Stimulated activated naive B cell treated with anti-CD40 and anti-IgM and Interleukin-4, amounts not matched to agents 10 μg/mL and 1 μg/mL and 100 μg/mL, for 72 hours (primary cell): ENCODE measurements at regions not wholly inside any gene's neighbourhood (a gene's known extent, or its start where the extent isn't known, plus 50 kb on each side); places are given as distances from the start of the nearest gene placed in this dataset.

ENCODE experiments used
- ATAC-seq, 2 donors: fragments of 150-1000 bp; cut with Tn5 transposase; replicated peaks; 2 replicates each; pipeline ENCODE4 v1.10.0; 2021; ENCODE audit warnings: moderate library complexity in 1 of 2
- DNase-seq: peaks from one replicate; pipeline ENCODE4 v3.0.0; 2021
- H3K27ac Mint-ChIP-seq: one replicate; pipeline ENCODE4 v1.8.0; 2022; ENCODE audit warnings: mild to moderate bottlenecking, mixed read lengths
- H3K27me3 Mint-ChIP-seq, 2 donors: one replicate each; pipeline ENCODE4 v1.8.0; 2022; ENCODE audit warnings: mixed read lengths in 2 of 2
- H3K36me3 Mint-ChIP-seq, 2 donors: one replicate each; pipeline ENCODE4 v1.8.0; 2022; ENCODE audit warnings: mixed read lengths in 2 of 2, mild to moderate bottlenecking in 1 of 2
- H3K4me1 Mint-ChIP-seq, 2 donors: one replicate each; pipeline ENCODE4 v1.8.0; 2022; ENCODE audit warnings: mixed read lengths in 2 of 2, mild to moderate bottlenecking in 1 of 2
- H3K4me3 Mint-ChIP-seq, 2 donors: one replicate each; pipeline ENCODE4 v1.8.0; 2022; ENCODE audit warnings: mild to moderate bottlenecking in 2 of 2, mixed read lengths in 2 of 2, moderate library complexity in 1 of 2
- H3K9me3 Mint-ChIP-seq, 2 donors: one replicate each; pipeline ENCODE4 v1.8.0; 2022; ENCODE audit warnings: mixed read lengths in 2 of 2, mild to moderate bottlenecking in 1 of 2

DNA sequence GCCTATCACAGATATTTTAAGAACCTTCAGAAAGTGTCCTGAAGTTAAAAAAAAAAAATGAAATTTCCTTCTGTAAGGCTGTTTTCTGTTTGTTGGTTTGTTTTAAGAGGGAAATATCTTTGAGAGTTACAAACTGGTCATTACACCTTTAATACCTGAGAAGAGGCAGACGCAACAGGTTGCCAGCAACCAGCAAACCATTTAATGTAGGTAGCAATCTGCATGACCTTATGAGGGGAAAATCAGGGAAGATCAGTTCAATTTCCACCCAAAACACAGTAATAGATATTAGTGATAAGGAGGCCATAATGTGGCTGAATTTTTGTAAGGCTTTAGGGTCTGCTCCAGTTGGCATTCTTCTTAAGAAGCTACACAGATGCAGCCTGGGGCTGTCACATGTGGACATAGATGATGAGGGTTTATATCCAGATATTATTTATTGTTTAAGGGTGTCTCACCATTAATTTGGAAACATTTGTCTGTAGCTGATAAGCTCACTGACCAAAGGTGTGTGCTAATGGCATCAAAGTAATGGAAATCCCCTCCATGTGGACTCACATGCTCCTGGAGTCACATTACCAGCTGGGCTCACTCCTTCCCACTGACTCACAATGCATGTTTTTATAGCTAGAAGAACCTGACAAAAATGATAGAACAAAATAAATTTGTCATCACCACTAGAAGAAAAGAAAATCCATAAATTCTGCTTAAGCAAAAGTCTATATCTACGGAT is 83.5 kb upstream of the DTNA start:
- H3K36me3 Mint-ChIP-seq = no peaks in the 10 kb centered on the region
- no peak overlapping the region for H3K27ac Mint-ChIP-seq
- DNase-seq = no peak
- no peak overlapping the region for H3K4me3 Mint-ChIP-seq
- H3K27me3 Mint-ChIP-seq = no peaks in the 10 kb centered on the region
- H3K9me3 Mint-ChIP-seq = peaks cover 3% of the 10 kb centered on the region in 2 donors
- H3K4me1 Mint-ChIP-seq = no peaks in the 10 kb centered on the region
- no peak for ATAC-seq

DNA sequence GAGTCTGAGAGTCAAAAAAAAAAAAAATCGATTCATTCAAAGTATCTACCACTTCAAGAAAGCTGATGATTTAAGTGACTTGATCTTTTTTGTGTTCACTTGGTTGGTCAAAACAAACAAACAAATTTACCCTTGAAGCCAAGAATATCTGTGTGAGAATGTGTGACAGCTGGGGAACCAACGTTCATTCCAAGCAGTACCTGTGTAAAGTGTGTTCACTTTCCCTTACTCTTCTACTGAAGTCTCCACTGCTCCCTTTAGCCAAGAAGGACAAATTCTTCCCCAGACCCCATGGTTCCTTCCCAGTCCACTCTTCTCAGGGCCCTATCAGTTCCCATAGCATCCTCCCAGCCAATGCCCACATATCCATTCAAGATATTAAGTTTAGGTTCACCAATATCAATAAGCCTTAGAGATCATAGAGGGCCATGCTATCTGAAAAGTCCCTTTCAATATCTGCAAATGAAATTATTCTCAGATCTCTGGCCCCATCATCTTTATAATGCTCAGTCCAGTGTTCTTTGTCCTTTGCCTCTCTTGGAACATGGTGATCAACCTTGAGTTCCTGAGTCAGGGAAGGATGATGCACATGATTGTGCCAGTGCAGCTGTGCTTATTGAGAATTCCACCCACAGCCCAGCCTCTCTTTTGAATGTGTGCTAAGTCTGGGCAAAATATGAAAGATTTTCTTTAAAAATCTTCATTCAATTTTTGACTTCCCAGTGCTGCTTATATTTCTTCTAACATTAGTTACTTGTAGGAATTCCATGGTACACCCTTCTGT is 82.8 kb upstream of the DTNA start:
- no peak for DNase-seq
- H3K36me3 Mint-ChIP-seq = no peaks in the 10 kb centered on the region
- no peaks in the 10 kb centered on the region for H3K27me3 Mint-ChIP-seq
- H3K4me3 Mint-ChIP-seq = no peak overlapping the region
- no peaks in the 10 kb centered on the region for H3K4me1 Mint-ChIP-seq
- H3K9me3 Mint-ChIP-seq = peaks cover 0 to 3% of the 10 kb centered on the region in 2 donors
- H3K27ac Mint-ChIP-seq = no peak overlapping the region
- ATAC-seq = no peak

DNA sequence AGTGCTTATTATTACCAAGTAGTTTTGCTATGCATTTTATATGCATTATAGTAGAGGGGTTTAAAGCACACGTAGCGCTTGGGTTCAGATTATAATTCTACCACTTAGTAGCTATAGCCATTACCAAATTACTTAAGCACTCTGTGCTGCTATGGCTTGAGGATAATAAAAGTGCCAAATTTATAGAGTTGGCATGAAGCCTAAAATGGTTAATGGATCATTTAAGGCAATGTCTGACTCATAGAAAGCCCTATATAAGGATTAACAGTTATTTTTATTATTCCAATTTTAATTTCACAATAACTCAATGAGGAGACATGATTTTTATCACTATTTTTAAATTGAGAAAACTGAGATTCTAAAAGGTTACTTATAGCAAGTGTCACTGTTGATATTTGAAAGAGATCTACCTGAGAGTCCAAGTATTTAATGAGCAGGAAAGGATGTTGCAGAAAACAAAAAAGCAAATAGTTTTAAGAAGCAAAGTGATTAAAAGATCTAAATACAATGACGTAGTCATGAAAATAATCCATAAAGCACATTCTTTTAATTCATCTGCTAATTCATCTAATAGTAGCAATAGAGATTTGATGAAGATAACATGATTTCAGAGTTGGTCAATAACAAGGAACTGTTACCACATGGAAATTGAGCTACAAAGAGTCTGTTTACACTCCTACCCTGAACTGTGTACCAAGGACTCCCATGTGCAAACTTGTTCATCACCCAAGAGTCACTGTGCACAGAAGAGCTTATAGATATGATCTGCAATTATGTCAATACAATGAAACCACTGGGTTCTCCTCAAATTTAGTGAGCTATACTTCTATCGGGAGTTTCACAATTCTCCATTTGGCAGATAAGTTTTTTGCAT is 78.8 kb upstream of the DTNA start:
- DNase-seq = no peak
- Mint-ChIP-seq H3K36me3 (no peaks in the 10 kb centered on the region), H3K9me3 (no peaks in the 10 kb centered on the region), H3K4me3 (no peak overlapping the region), H3K27me3 (no peaks in the 10 kb centered on the region), H3K4me1 (no peaks in the 10 kb centered on the region), H3K27ac (no peak overlapping the region)
- no peak for ATAC-seq

DNA sequence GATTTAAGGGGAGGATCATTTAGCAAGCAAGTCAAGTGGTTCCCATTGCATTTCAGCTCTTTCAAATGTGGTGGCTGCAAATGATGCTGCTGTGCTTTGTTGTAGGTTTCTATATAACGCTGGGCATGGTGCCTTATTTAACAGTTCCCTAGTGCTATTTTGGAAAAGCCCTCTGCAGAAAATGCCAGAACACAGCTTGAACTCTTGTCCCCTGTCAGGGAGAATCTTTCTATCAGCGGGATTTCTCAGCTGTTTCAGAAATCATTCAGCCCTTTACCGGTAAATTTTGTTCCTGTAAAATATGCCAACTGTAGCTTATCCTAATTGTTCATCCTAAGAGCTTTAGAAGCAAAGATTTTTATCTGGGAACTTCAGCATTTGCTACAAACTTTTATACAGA is 77.8 kb upstream of the DTNA start:
- no peak overlapping the region for H3K27ac Mint-ChIP-seq
- H3K9me3 Mint-ChIP-seq = no peaks in the 10 kb centered on the region
- no peaks in the 10 kb centered on the region for H3K4me1 Mint-ChIP-seq
- no peaks in the 10 kb centered on the region for H3K36me3 Mint-ChIP-seq
- ATAC-seq (no peak), DNase-seq (no peak)
- no peak overlapping the region for H3K4me3 Mint-ChIP-seq
- H3K27me3 Mint-ChIP-seq = no peaks in the 10 kb centered on the region

DNA sequence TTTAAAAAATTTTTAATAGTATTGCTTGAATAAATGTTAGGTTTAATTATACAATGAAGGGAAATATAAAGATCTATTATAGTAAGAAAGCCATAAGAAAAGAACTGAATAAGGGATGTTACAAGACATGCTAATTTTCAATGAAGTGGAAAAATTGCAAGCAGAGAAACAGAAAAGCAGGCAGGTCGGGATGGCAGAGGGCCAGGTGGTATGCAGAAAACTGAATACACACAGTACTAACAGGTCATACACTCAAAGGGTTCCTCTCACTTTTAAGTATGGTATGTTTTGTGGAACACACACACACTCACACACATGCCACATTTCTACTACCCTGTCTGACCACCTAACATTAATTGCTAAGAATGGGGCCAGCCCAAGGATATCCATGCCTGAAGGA is 76.7 kb upstream of the DTNA start:
- Mint-ChIP-seq H3K4me1 (no peaks in the 10 kb centered on the region), H3K4me3 (no peak overlapping the region), H3K27me3 (no peaks in the 10 kb centered on the region), H3K9me3 (no peaks in the 10 kb centered on the region), H3K27ac (no peak overlapping the region), H3K36me3 (no peaks in the 10 kb centered on the region)
- DNase-seq (no peak), ATAC-seq (no peak)

DNA sequence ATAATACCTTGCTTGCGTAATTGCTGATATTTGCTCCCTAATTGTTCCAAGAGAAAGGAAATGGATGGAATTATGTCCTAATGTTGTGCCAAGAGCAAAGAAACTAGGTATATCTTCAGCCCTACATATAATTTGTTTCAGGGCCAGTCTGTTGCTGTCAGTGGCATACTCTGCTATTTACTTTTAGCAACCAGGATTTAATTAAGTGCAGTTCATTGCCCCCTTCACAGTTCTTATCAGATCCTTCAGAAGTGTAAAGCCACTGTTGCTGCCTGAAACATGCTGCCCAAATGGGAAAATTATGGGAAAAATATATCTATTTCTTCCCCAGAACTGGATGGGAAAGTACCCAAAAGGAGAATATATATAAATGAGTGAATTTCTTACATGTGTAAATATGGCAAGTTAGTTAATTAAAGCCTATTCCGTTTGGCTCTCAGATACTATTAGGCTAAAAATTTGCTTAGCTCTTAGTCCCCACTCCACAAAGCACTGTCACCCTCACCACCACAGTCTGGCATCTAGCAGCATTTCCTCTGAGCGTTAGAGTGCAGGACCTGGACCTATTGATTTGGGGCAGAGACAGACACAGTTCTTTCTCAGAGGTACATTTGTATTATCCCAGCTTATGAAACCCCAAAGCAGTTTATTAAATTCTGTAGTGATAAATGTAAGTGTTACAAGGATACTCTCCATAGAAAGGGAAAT is 72.8 kb upstream of the DTNA start:
- no peaks in the 10 kb centered on the region for H3K4me1 Mint-ChIP-seq
- no peak for ATAC-seq
- DNase-seq = no peak
- no peak overlapping the region for H3K27ac Mint-ChIP-seq
- no peak overlapping the region for H3K4me3 Mint-ChIP-seq
- H3K27me3 Mint-ChIP-seq = no peaks in the 10 kb centered on the region
- H3K36me3 Mint-ChIP-seq = no peaks in the 10 kb centered on the region
- H3K9me3 Mint-ChIP-seq = no peaks in the 10 kb centered on the region

DNA sequence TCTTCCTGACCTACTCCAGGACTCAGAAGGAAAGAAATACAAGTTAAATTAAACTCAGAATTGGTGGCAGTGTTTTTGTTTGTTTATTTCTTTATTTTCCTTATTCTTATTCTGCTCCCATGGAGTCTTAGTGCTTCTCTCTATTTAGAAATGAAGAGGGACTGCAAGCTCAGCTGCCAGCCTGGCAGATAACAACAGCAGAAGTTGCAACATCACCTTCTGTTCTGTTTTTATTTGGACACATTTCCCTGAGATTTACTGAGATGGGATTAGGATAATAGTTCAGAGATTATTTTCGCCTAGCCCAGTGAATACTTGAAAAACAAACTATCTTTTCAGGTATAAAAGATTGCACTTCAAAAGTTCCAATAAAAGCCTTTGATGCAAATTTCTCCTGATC is 70.4 kb upstream of the DTNA start:
- Mint-ChIP-seq H3K36me3 (no peaks in the 10 kb centered on the region), H3K4me1 (no peaks in the 10 kb centered on the region), H3K4me3 (no peak overlapping the region), H3K27me3 (no peaks in the 10 kb centered on the region), H3K27ac (no peak overlapping the region), H3K9me3 (no peaks in the 10 kb centered on the region)
- DNase-seq (no peak), ATAC-seq (no peak)

DNA sequence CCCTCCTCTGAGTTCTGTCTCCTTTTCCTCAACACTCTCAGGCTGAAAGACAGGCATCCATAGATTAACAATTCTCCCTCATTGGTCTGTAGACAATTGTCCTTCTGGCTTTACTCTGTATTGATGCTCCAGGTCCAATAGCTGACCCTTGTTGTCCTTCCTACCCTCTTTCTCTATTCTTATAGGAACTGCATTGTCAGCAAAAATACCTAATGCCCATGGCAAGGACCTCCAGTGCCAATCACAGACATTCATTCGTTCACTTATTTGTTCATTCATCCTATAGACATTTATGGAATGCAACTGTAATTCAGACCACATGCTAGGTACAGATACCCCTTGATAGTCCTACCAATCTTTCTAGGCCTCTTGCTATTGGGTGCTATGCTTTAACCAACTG is 69.8 kb upstream of the DTNA start:
- DNase-seq = no peak
- Mint-ChIP-seq H3K9me3 (no peaks in the 10 kb centered on the region), H3K4me1 (no peaks in the 10 kb centered on the region), H3K4me3 (no peak overlapping the region), H3K27me3 (no peaks in the 10 kb centered on the region), H3K36me3 (no peaks in the 10 kb centered on the region), H3K27ac (no peak overlapping the region)
- ATAC-seq = no peak

DNA sequence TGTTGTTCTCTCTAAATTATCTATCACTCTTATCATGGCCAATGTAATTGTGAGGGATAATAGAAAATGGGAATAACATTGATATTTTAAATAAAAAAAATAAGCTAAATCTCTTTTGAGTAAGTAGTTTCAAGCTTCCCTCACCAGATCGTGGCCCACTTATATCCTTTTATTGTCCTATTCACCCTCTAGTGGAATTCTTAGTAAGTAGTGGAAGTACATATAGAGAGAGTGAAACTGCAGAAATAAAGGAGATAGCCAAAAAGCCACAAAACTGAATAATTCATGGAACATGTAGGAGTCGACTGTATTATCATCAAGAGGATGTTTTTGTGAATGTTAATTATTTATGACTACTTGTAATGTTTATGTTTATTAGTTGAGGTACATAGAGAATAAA is 66.1 kb upstream of the DTNA start:
- H3K9me3 Mint-ChIP-seq = no peaks in the 10 kb centered on the region
- DNase-seq = no peak
- no peak overlapping the region for H3K4me3 Mint-ChIP-seq
- ATAC-seq = no peak
- no peaks in the 10 kb centered on the region for H3K4me1 Mint-ChIP-seq
- no peaks in the 10 kb centered on the region for H3K27me3 Mint-ChIP-seq
- H3K36me3 Mint-ChIP-seq = no peaks in the 10 kb centered on the region
- H3K27ac Mint-ChIP-seq = no peak overlapping the region

DNA sequence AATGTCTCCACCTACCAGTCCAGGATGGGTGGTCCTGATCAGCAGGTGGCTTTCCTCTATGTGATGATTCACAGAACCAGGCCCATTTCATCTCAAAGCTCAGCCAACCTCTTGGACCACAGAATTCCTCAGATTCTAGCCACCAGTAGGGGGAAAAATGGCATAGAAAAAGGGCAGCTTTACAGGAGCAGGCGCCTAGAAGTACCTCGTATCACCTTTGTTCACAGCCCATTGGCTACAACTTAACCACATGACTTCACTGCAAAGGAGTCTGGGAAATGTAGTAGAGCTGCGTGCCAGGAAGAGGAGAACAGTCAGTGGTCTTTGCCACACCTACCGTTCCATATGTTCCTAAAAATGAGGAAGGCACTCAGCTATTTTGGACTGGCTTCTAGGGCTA is 62.8 kb upstream of the DTNA start:
- H3K4me3 Mint-ChIP-seq = no peak overlapping the region
- no peaks in the 10 kb centered on the region for H3K36me3 Mint-ChIP-seq
- H3K27ac Mint-ChIP-seq = no peak overlapping the region
- no peak for ATAC-seq
- no peaks in the 10 kb centered on the region for H3K9me3 Mint-ChIP-seq
- peaks cover 0 to 5% of the 10 kb centered on the region in 2 donors for H3K4me1 Mint-ChIP-seq
- H3K27me3 Mint-ChIP-seq = no peaks in the 10 kb centered on the region
- no peak for DNase-seq

DNA sequence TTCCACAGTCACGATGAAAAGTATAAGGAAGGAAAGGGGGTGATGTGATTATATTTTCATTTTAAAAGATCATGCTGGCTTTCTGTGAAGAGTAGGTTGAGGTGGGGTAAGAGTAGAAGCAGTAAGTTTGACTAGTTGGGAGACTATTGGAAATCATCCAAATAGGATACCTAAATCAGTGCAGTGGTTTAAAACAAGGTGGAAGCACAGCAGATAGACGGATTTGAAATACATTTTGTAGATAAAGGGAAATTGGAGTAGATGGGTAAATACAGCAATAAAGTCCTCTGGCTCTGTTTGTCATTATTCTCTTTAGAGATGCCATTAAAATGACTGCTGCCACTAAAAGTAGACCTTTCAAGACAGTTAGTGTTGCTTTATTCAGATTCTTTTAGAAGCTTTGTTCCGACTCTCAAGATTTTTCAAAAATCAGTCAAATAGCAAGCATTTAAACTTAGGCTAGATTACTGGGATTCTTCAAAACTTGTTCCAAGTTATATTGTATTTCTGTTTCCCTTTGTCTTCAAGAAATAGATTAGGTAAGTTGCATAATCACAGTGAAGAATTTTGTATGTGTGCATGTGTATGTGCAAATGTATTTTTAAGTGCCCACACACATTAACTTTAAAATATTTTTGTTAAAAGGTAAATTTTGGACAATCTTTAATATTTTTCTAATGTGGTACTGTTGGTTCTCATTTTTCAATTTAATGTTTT is 61.7 kb upstream of the DTNA start:
- no peaks in the 10 kb centered on the region for H3K27me3 Mint-ChIP-seq
- no peak overlapping the region for H3K4me3 Mint-ChIP-seq
- ATAC-seq (no peak), DNase-seq (no peak)
- H3K4me1 Mint-ChIP-seq = peaks cover 0 to 5% of the 10 kb centered on the region in 2 donors
- H3K9me3 Mint-ChIP-seq = no peaks in the 10 kb centered on the region
- no peak overlapping the region for H3K27ac Mint-ChIP-seq
- H3K36me3 Mint-ChIP-seq = no peaks in the 10 kb centered on the region

DNA sequence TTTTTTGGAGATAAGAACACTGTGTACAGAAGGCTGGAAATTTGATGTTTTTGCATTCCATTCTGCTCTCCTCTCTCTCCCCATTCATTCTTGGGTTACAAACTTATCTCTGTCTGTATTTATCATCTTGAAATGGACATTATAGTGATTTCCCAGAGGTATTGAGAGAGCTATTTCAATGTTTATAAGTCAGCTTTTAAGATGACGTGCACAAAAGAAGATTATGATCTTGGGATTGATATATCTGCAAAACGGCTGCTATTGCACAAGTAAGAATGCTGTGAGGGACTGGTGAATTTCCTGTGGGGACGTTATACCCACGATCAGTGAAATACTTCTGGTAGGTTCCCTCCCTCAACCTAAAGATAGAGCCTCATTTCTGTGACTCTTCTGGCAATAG is 61.0 kb upstream of the DTNA start:
- Mint-ChIP-seq H3K4me3 (no peak overlapping the region), H3K9me3 (no peaks in the 10 kb centered on the region)

DNA sequence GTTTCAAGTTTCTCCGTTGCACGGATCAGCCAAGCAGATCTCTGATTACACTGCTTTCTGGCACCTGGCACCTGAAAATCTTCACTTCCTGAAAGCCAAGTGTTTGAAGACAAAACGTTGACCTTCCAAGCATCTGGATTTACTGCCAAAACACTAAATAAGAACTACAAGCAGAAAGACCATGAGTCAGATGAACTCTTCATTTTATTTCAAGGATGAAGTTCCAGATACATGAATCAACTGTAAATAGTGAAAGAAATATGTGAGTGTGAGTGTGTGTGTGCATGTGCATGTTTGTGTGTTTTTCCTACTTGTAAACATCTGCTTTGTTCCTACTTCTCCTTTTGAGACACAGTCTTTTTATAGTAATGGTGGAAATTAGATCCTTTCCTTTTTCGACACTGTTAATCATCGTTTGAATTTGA is 60.0 kb upstream of the DTNA start:
- H3K9me3 Mint-ChIP-seq = no peaks in the 10 kb centered on the region
- DNase-seq (no peak), ATAC-seq (no peak)
- H3K27ac Mint-ChIP-seq = no peak overlapping the region
- peaks cover 0 to 5% of the 10 kb centered on the region in 2 donors for H3K4me1 Mint-ChIP-seq
- no peak overlapping the region for H3K4me3 Mint-ChIP-seq
- no peaks in the 10 kb centered on the region for H3K36me3 Mint-ChIP-seq
- no peaks in the 10 kb centered on the region for H3K27me3 Mint-ChIP-seq

More for the DNA sequence above, 61.0 kb upstream of the DTNA start:
- DNase-seq = no peak
- Mint-ChIP-seq H3K4me1 (peaks cover 0 to 5% of the 10 kb centered on the region in 2 donors), H3K27me3 (no peaks in the 10 kb centered on the region), H3K27ac (no peak overlapping the region), H3K36me3 (no peaks in the 10 kb centered on the region)
- ATAC-seq = no peak
